ENCODE measurements at regions not wholly inside any gene's neighbourhood (a gene's known extent, or its start where the extent isn't known, plus 50 kb on each side); places are given as distances from the start of the nearest gene placed in this dataset.

- no peak for TF ChIP-seq CTCF (IDR thresholded peaks at IDR 0.05)
- TF ChIP-seq POLR2A (IDR thresholded peaks at IDR 0.05): no peak
Observed at GRCh38 chr7:46968003-46968402, 613.9 kb downstream of the TNS3 start.
